ENCODE measurements at regions not wholly inside any gene's neighbourhood (a gene's known extent, or its start where the extent isn't known, plus 50 kb on each side); places are given as distances from the start of the nearest gene placed in this dataset.

- no peak for TF ChIP-seq POLR2A (IDR thresholded peaks at IDR 0.05; ENCODE audit: low read depth, low read length)
- TF ChIP-seq POLR2AphosphoS5 (IDR thresholded peaks at IDR 0.05; ENCODE audit: low read depth, low read length): no peak
- no peak for TF ChIP-seq TAF1 (IDR thresholded peaks at IDR 0.05; ENCODE audit: borderline replicate concordance, low read depth, low read length)
Observed at GRCh38 chr2:15720561-15721307, 129.1 kb downstream of the DDX1 start.

Data from GM12892 (cell line).